ENCODE measurements at regions not wholly inside any gene's neighbourhood (a gene's known extent, or its start where the extent isn't known, plus 50 kb on each side); places are given as distances from the start of the nearest gene placed in this dataset.

GRCh38 chrX:10800796-10801195, 180.4 kb upstream of the MID1 start:
- TF ChIP-seq CTCF (IDR thresholded peaks at IDR 0.05 in 8 of 11, conservative IDR thresholded peaks at IDR 0.05 in 3 of 11) (no peak), POLR2A (IDR thresholded peaks at IDR 0.05) (no peak), POLR2AphosphoS5 (IDR thresholded peaks at IDR 0.05) (no peak)

Data from spleen (tissue), 7 donors.